ENCODE measurements at regions not wholly inside any gene's neighbourhood (a gene's known extent, or its start where the extent isn't known, plus 50 kb on each side); places are given as distances from the start of the nearest gene placed in this dataset.

- no peak for TF ChIP-seq CTCF (IDR thresholded peaks at IDR 0.05)
- no peak for TF ChIP-seq POLR2A (IDR thresholded peaks at IDR 0.05)
- intact Hi-C loops (cut with DNase I; ENCODE audit: low total_unique reads), result no loop called here
- DNase-seq (ENCODE audit: low spot score in 2 of 2), result no peak
- no peak overlapping the region for H3K4me3 ChIP-seq (ENCODE audit: low read depth, poor library complexity, severe bottlenecking)
Measured at GRCh38 chr6:95286874-95287273, 290.5 kb upstream of the MANEA start.

GRCh38 chr6:95288251-95288650, 289.1 kb upstream of the MANEA start:
- no peak for TF ChIP-seq CTCF (IDR thresholded peaks at IDR 0.05)
- no peak for TF ChIP-seq POLR2A (IDR thresholded peaks at IDR 0.05)
- DNase-seq (ENCODE audit: low spot score in 2 of 2), result no peak
- intact Hi-C loops (cut with DNase I; ENCODE audit: low total_unique reads), result no loop called here
- H3K4me3 ChIP-seq (ENCODE audit: low read depth, poor library complexity, severe bottlenecking), result no peak overlapping the region

- no peak overlapping the region for H3K4me3 ChIP-seq (ENCODE audit: low read depth, poor library complexity, severe bottlenecking)
- WGBS, 2 donors, result 79 to 88% methylated on average over 1 of the region's 1 CpG
- DNase-seq (ENCODE audit: low spot score in 2 of 2), result no peak
- intact Hi-C loops (cut with DNase I; ENCODE audit: low total_unique reads), result no loop called here
- TF ChIP-seq CTCF (IDR thresholded peaks at IDR 0.05), result no peak
- TF ChIP-seq POLR2A (IDR thresholded peaks at IDR 0.05), result no peak
Measured at GRCh38 chr6:95292011-95292410, 285.3 kb upstream of the MANEA start.

GRCh38 chr6:95293257-95293656, 284.1 kb upstream of the MANEA start:
- WGBS, 2 donors, result 56 to 58% methylated on average over 2 of the region's 2 CpGs
- TF ChIP-seq POLR2A (IDR thresholded peaks at IDR 0.05), result no peak
- TF ChIP-seq CTCF (IDR thresholded peaks at IDR 0.05), result no peak
- intact Hi-C loops (cut with DNase I; ENCODE audit: low total_unique reads), result no loop called here

GRCh38 chr6:95294043-95294442, 283.3 kb upstream of the MANEA start:
- no peak for DNase-seq (ENCODE audit: low spot score in 2 of 2)
- WGBS, 2 donors, result 36 to 42% methylated on average over 2 of the region's 2 CpGs
- intact Hi-C loops (cut with DNase I; ENCODE audit: low total_unique reads), result no loop called here
- no peak overlapping the region for H3K4me3 ChIP-seq (ENCODE audit: low read depth, poor library complexity, severe bottlenecking)
- TF ChIP-seq CTCF (IDR thresholded peaks at IDR 0.05), result no peak
- TF ChIP-seq POLR2A (IDR thresholded peaks at IDR 0.05), result no peak

More at GRCh38 chr6:95293257-95293656, 284.1 kb upstream of the MANEA start:
- no peak for DNase-seq (ENCODE audit: low spot score in 2 of 2)
- no peak overlapping the region for H3K4me3 ChIP-seq (ENCODE audit: low read depth, poor library complexity, severe bottlenecking)

GRCh38 chr6:95309545-95309944, 267.8 kb upstream of the MANEA start:
- intact Hi-C loops (cut with DNase I; ENCODE audit: low total_unique reads), result no loop called here
- WGBS, 2 donors, result 72 to 77% methylated on average over 3 of the region's 3 CpGs
- TF ChIP-seq CTCF (IDR thresholded peaks at IDR 0.05), result no peak
- no peak for TF ChIP-seq POLR2A (IDR thresholded peaks at IDR 0.05)
- H3K4me3 ChIP-seq (ENCODE audit: low read depth, poor library complexity, severe bottlenecking), result no peak overlapping the region
- DNase-seq (ENCODE audit: low spot score in 2 of 2), result no peak

Data from lower leg skin (tissue), 4 donors.